ENCODE measurements at regions not wholly inside any gene's neighbourhood (a gene's known extent, or its start where the extent isn't known, plus 50 kb on each side); places are given as distances from the start of the nearest gene placed in this dataset.

DNA sequence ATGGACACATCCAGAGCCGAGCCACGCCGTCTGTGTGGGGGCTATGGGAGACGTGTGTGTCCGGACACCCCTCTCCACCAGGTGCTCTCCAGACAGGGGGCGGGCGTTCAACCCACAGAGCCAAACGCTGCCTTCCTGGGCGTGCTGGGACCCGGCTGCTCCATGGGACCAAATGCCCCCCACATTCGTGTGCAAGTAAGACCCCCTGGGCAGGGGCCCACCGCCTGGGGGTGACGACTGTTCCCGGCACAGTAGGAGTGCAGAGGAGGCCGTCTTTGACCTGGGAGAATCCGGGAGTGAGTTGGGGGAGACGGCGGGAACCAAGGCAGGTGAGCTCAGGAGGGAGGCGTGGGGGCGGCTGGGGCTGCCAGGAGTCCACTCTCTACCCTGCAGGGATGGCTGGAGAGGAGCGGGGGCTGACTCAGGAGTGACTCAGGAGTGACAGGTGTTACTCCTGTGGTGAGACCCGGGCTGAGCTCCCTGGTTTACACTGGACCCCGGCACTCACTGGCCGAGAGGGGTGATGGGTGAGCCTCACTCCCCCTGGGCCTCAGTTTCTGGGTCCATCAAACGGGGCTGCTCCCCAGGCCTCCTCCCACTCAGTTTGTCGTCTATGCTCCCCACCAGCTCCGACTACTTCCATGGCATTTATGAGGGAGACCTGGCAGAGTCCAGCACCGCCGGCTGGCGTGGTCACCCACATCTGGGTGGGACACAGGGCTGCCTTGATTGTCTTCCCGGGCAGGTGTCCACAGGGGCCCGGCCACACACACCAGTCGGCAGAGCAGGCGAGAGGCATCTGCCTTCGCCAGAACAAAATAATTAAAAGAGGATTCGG lies 95.0 kb downstream of the MICALL2 start:
- Histone ChIP-seq H3K4me2 (ENCODE audit: low read length) (no peak overlapping the region), H3K79me2 (ENCODE audit: insufficient read depth, low read depth, low read length) (no peaks in the 10 kb centered on the region), H3K4me3 (ENCODE audit: low read depth, low read length, poor library complexity, severe bottlenecking) (no peak overlapping the region), H3K9me2 (ENCODE audit: insufficient read depth, low read length) (no peaks in the 10 kb centered on the region), H3K27ac (ENCODE audit: low read depth, low read length, poor library complexity, severe bottlenecking) (no peak overlapping the region), H3K36me3 (ENCODE audit: insufficient read depth, low read length) (no peaks in the 10 kb centered on the region), H3K4me1 (ENCODE audit: insufficient read depth, low read length, poor library complexity, severe bottlenecking) (no peaks in the 10 kb centered on the region), H2AFZ (ENCODE audit: low read length) (no peak overlapping the region), H3K9me3 (ENCODE audit: low read length) (no peaks in the 10 kb centered on the region), H4K20me1 (ENCODE audit: insufficient read depth, low read length) (no peaks in the 10 kb centered on the region)
- POLR2A ChIA-PET = no interaction called here
- no TSS peak for BruUV-seq (replicated peaks)
- TF ChIP-seq, protein P1, sequence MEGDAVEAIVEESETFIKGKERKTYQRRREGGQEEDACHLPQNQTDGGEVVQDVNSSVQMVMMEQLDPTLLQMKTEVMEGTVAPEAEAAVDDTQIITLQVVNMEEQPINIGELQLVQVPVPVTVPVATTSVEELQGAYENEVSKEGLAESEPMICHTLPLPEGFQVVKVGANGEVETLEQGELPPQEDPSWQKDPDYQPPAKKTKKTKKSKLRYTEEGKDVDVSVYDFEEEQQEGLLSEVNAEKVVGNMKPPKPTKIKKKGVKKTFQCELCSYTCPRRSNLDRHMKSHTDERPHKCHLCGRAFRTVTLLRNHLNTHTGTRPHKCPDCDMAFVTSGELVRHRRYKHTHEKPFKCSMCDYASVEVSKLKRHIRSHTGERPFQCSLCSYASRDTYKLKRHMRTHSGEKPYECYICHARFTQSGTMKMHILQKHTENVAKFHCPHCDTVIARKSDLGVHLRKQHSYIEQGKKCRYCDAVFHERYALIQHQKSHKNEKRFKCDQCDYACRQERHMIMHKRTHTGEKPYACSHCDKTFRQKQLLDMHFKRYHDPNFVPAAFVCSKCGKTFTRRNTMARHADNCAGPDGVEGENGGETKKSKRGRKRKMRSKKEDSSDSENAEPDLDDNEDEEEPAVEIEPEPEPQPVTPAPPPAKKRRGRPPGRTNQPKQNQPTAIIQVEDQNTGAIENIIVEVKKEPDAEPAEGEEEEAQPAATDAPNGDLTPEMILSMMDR (conservative IDR thresholded peaks at IDR 0.05; ENCODE audit: low read length) = no peak
- TF ChIP-seq EZH2phosphoT487 (IDR thresholded peaks at IDR 0.05; ENCODE audit: borderline replicate concordance, low read depth, low read length) = no peak
- CTCF ChIA-PET (ENCODE audit: unreplicated experiment) = no interaction called here
- intact Hi-C loops (cut with micrococcal nuclease; ENCODE audit: unreplicated experiment) = no loop called here
- DNase-seq (ENCODE audit: low spot score) = no peak

DNA sequence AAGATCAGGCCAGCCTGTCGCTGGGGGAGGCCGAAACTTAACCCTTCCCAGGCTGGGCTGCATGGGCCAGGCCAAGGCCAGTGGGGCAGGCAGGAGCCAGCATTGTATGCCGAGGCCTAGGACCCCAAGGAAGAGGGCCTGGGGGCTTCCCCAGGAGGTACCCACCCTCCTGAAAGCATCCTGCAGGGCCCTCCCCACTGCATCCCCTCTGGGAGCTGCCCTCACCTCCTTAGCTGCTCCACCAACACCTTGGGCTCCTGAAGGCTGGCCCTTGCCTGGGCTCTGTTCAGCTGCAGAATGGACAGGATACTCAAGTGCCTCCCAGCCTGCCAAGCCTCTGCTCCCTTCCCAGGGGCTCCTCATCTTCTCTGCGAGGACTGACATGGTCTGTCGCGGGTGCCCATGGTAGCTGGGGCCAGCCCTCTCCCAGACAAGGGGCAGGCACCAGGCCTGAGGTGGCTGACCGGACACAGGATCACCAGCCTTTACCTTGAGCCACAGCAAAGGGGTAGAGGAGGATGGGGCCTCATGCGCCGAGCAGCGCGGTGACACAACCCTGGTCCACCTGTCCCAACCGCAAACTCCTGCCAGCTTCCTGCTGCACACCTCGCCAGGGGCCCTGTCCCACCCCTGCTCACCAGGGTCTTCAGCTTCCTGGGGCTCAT lies 94.2 kb downstream of the MICALL2 start:
- no peak for DNase-seq (ENCODE audit: low spot score)
- POLR2A ChIA-PET = no interaction called here
- H3K9me2 ChIP-seq (ENCODE audit: insufficient read depth, low read length) = no peaks in the 10 kb centered on the region
- no TSS peak for BruUV-seq (replicated peaks)
- H3K9me3 ChIP-seq (ENCODE audit: low read length) = no peaks in the 10 kb centered on the region
- no peaks in the 10 kb centered on the region for H3K79me2 ChIP-seq (ENCODE audit: insufficient read depth, low read depth, low read length)
- no peak overlapping the region for H3K4me3 ChIP-seq (ENCODE audit: low read depth, low read length, poor library complexity, severe bottlenecking)
- intact Hi-C loops (cut with micrococcal nuclease; ENCODE audit: unreplicated experiment) = no loop called here
- H2AFZ ChIP-seq (ENCODE audit: low read length) = no peak overlapping the region
- H3K4me2 ChIP-seq (ENCODE audit: low read length) = no peak overlapping the region
- TF ChIP-seq, protein P1 (conservative IDR thresholded peaks at IDR 0.05; ENCODE audit: low read length) = no peak
- TF ChIP-seq EZH2phosphoT487 (IDR thresholded peaks at IDR 0.05; ENCODE audit: borderline replicate concordance, low read depth, low read length) = no peak
- H3K4me1 ChIP-seq (ENCODE audit: insufficient read depth, low read length, poor library complexity, severe bottlenecking) = no peaks in the 10 kb centered on the region
- no peaks in the 10 kb centered on the region for H4K20me1 ChIP-seq (ENCODE audit: insufficient read depth, low read length)
- H3K36me3 ChIP-seq (ENCODE audit: insufficient read depth, low read length) = no peaks in the 10 kb centered on the region
- CTCF ChIA-PET (ENCODE audit: unreplicated experiment) = no interaction called here
- no peak overlapping the region for H3K27ac ChIP-seq (ENCODE audit: low read depth, low read length, poor library complexity, severe bottlenecking)

DNA sequence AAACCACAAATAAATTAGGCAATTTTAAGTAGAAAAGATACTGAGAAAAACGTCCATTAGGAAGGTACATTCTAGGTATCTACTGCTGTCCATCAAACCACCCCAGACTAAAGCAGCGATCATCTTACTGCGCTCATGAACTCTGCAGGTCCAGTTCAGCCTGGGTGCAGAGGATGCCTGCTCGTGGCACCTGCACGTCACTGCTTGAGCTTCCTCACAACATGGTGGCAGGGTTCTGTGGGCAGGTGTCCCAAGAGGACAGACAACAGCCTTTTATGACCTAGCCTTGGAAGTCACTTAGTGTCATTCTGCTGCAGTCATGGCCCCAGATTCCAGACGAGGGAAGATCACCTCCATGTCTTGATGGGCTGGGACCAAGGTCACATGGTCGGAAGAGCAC lies 93.4 kb downstream of the MICALL2 start:
- no peak overlapping the region for H3K4me2 ChIP-seq (ENCODE audit: low read length)
- H2AFZ ChIP-seq (ENCODE audit: low read length) = no peak overlapping the region
- no peaks in the 10 kb centered on the region for H4K20me1 ChIP-seq (ENCODE audit: insufficient read depth, low read length)
- H3K9me2 ChIP-seq (ENCODE audit: insufficient read depth, low read length) = no peaks in the 10 kb centered on the region
- H3K36me3 ChIP-seq (ENCODE audit: insufficient read depth, low read length) = no peaks in the 10 kb centered on the region
- no peak overlapping the region for H3K4me3 ChIP-seq (ENCODE audit: low read depth, low read length, poor library complexity, severe bottlenecking)
- ChIA-PET CTCF (ENCODE audit: unreplicated experiment) (no interaction called here), POLR2A (no interaction called here)
- intact Hi-C loops (cut with micrococcal nuclease; ENCODE audit: unreplicated experiment) = no loop called here
- BruUV-seq (replicated peaks) = no TSS peak
- no peak for DNase-seq (ENCODE audit: low spot score)
- no peaks in the 10 kb centered on the region for H3K79me2 ChIP-seq (ENCODE audit: insufficient read depth, low read depth, low read length)
- no peak for TF ChIP-seq EZH2phosphoT487 (IDR thresholded peaks at IDR 0.05; ENCODE audit: borderline replicate concordance, low read depth, low read length)
- no peaks in the 10 kb centered on the region for H3K4me1 ChIP-seq (ENCODE audit: insufficient read depth, low read length, poor library complexity, severe bottlenecking)
- no peak overlapping the region for H3K27ac ChIP-seq (ENCODE audit: low read depth, low read length, poor library complexity, severe bottlenecking)
- H3K9me3 ChIP-seq (ENCODE audit: low read length) = no peaks in the 10 kb centered on the region
